ENCODE measurements at regions not wholly inside any gene's neighbourhood (a gene's known extent, or its start where the extent isn't known, plus 50 kb on each side); places are given as distances from the start of the nearest gene placed in this dataset.
A peak's percentile ranks its signal among the peaks of the same experiment; 100 is the strongest.

GRCh38 chr10:3986493-3987142, 201.6 kb upstream of the KLF6 start:
- no peak for ATAC-seq
- Histone ChIP-seq H3K4me1 (replicated peaks in 1 of 2; ENCODE audit: control insufficient read depth in 2 of 2, insufficient read depth in 2 of 2, low read length in 2 of 2) (no peaks in the 10 kb centered on the region), H3K9me1 (ENCODE audit: control insufficient read depth, insufficient read depth, low read length) (no peaks in the 10 kb centered on the region), H3K4me2 (ENCODE audit: insufficient read depth, low read length) (no peak overlapping the region), H2AFZ (ENCODE audit: low read depth, low read length) (no peak overlapping the region), H3K9ac (ENCODE audit: insufficient read depth in 1 of 2, low read depth in 2 of 2, low read length in 2 of 2) (no peak overlapping the region), H3K27me3 (ENCODE audit: control insufficient read depth in 2 of 2, insufficient read depth in 2 of 2, low read length in 2 of 2) (peaks cover 0 to 18% of the 10 kb centered on the region in 2 experiments; a peak in 2 of 5 replicates), H3K79me2 (ENCODE audit: control insufficient read depth, insufficient read depth, low read length) (no peaks in the 10 kb centered on the region), H3K36me3 (ENCODE audit: control insufficient read depth, insufficient read depth, low read length) (no peaks in the 10 kb centered on the region), H3K27ac (ENCODE audit: extremely low read depth, low read depth, low read length) (no peak overlapping the region), H3K9me3 (replicated peaks; ENCODE audit: control insufficient read depth, insufficient read depth, low read depth, low read length) (no peaks in the 10 kb centered on the region), H3K4me3 (no peak overlapping the region), H4K20me1 (replicated peaks; ENCODE audit: control insufficient read depth, insufficient read depth, low read length) (no peaks in the 10 kb centered on the region)
- WGBS (ENCODE audit: insufficient coverage, low coverage, missing lambda C conversion rate) = 21% methylated on average over 10 of the region's 10 CpGs
- POLR2A ChIA-PET = no interaction called here
- no peak for FAIRE-seq
- no peak for DNase-seq (ENCODE audit: extremely low read depth in 1 of 4, low spot score in 3 of 4)
- in situ Hi-C loops (cut with MboI) (no loop called here), intact Hi-C loops (cut with micrococcal nuclease) (no loop called here)
- CTCF ChIA-PET (ENCODE audit: low intra/inter-chr PET ratio) = no interaction called here
- TF ChIP-seq GTF2B (IDR thresholded peaks at IDR 0.05; ENCODE audit: extremely low read depth, insufficient read length) (no peak), WHSC1 (IDR thresholded peaks at IDR 0.05; ENCODE audit: low read length) (no peak), RHOXF2B (CRISPR knock-in tag; conservative IDR thresholded peaks at IDR 0.05) (no peak), CGGBP1 (CRISPR knock-in tag; IDR thresholded peaks at IDR 0.05) (no peak), CBX5 (IDR thresholded peaks at IDR 0.05; ENCODE audit: borderline replicate concordance, low read depth) (no peak), SPI1 (IDR thresholded peaks at IDR 0.05; ENCODE audit: borderline replicate concordance, low read depth, low read length) (peak; percentile 89), RFX1 (IDR thresholded peaks at IDR 0.05) (peak; percentile 86), ZNF431 (CRISPR knock-in tag; IDR thresholded peaks at IDR 0.05) (no peak), KDM1A (IDR thresholded peaks at IDR 0.05) (no peak), NR1H2 (CRISPR knock-in tag; IDR thresholded peaks at IDR 0.05) (no peak), RBM22 (IDR thresholded peaks at IDR 0.05; ENCODE audit: low read depth, low read length, poor library complexity, severe bottlenecking) (no peak)
- BruUV-seq (replicated peaks) = no TSS peak

Measured in K562 (cell line).